Activated CD8-positive, alpha-beta memory T cell treated with anti-CD3 and anti-CD28 coated beads for 48 hours (primary cell): ENCODE measurements at regions not wholly inside any gene's neighbourhood (a gene's known extent, or its start where the extent isn't known, plus 50 kb on each side); places are given as distances from the start of the nearest gene placed in this dataset.

ENCODE experiments used
- DNase-seq, 3 experiments: peaks; one replicate each; pipeline ENCODE4 v3.0.0-alpha.2; 2020; ENCODE audit warnings: low read depth in 2 of 3, low spot score in 2 of 3

DNA sequence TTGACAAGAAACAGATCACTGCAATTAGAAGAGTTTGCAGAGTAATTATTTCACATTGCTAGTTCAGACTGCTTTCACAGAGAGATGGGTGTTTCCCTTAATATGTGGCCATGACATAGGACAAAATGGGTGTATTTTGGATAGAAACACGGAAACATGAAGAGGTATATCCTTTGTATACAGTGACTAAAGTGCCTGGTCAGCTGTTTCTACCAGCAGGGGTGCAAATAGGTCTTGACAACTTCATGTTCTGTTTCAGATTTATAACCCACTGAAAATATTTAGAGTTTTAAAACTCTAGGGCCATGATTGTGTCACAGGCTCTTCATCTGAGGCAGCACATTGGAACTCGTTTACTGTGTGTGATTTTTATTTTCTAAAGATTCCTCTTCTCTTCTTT, 357.1 kb upstream of the TNP1 start:
- no peak for DNase-seq

DNA sequence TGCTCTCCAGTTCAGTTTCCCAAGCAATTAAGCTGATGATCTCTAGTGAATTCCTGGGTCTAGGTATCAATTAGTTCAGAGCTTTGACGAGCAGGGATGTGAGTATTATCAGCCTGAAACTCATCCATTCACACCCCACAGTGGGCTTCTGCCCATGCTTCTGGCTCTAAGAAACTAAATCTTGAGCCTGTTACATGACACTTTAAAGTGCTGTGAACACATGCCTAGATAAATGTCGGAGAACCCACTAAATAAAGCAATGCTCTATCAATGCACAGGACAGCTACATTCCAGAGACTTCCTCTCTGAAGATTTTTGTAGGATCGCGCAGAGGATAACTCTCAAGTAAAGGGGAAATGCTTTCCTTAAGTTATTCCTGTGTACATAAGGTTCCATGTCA, 356.5 kb upstream of the TNP1 start:
- DNase-seq, result no peak

DNA sequence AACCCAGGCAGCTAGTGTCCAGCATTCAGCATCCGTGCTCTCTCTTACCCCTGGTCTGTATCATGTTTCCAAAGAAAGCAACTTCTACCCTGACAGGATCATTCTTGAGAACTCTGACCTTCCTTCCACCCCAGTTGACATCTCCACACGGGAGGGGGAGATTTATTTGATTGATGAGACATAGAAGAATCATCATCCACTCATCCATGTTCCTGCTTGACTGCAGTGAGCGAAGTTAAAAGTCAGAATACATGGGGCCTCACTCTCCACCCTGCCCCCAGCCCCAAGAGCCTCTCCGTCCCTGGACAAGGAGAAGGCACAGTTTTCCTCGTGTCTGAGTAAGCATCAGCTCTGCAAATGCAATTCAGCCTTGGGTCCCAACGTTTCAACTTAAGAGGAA, 356.0 kb upstream of the TNP1 start:
- DNase-seq, result no peak

DNA sequence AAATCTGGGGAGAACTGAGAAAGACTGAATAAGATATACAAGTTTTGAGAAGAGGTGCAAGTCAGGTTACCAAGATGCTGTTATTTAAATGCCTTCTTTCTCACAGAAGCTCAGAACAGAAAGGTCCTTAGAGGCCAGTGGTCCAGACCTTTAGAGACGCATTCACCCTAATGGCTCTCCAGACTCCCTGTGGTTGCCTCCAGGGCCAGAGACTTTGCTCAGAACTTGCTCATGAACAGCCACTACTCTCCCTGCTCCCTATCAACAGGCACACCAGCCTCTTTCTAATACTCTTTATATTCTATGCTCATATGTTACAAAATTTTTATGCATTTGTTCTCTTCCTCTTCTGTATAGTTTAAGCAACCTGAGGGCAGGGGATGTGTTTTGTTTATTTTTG, 349.0 kb upstream of the TNP1 start:
- no peak for DNase-seq

DNA sequence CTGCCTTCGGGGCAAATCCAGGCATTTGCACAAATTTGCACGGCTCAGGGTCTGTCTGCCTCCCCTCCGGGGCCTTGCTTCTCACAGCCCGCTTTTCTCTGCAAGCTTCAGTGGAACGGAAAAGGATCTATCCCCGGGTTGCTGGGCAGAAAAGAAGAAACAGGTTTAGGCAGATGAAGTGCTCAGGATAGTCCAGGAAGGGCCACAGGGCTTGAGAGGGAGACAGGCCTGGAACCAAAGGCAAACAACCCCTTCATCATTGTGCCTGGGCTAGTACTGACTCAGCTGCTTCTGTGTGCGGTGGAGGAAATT, 347.8 kb upstream of the TNP1 start:
- no peak for DNase-seq

DNA sequence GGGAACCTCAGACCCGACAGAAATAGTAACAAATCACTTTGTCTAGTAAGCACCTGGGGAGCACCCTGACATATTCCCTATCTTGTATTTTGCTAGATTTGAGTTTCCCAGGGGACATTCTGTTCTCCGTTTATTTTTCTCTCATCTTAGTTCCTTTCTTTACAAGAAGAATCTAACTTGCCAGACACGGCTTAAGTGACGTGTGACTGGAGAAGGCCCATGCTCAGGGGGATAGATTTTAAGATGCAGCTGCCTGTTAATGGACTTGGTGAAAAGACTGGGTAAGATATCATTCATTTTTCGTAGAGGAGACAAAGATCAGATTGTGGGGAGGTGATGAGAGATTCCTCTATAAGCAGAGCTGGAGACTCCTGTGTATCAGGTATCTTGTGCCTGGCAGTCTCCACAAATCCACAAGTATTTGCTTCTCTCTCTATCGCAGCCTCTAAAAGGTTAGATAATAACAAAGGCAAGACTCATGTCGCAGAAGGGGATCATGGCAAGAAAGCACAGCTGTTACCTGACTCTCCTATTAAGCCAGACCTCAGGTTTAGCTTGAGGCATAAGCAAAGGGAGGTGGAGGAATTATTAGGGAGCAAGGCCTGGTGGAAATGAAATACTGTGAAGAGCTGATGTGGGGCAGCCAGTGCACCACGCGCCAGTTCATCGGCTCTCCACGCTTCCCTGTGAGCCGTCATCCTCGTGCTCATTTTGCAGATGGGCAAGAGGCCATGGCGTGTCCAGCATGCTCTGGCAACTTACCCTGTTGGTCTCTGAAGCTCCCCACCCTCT, 347.2 kb upstream of the TNP1 start:
- no peak for DNase-seq

DNA sequence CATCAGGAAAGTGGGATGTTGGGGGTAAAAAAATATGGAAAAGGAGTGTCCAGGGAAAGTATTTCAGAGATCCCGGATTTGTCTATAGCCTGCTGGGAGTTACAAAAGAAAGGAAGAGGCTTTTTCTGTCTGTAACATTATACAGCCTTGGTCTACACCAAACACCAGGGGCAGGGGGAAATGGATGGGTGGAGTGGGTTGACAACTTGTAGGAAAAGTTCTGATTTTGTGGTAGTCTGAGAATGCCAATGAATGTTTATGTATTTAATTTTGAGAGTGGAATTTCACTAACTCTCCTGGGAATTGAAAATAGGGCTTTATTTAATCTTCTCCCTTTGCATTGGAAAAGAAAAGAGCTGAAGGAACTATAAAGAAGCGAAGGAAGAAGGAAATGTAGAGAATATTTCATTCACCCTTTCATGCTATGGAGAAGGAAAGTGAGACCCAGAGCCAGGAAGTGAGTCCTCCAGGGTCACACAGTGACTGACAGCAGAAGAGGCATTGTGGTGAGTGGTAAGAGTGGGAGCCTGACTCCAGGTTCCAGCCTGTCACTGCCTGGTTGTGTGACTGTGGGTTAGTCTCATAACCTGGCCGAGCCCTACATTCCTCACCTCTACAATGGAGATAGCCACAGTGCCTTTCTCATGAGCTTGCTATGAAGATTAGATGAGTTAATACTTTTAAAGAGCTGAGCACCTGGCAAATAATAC, 346.3 kb upstream of the TNP1 start:
- DNase-seq, result no peak

DNA sequence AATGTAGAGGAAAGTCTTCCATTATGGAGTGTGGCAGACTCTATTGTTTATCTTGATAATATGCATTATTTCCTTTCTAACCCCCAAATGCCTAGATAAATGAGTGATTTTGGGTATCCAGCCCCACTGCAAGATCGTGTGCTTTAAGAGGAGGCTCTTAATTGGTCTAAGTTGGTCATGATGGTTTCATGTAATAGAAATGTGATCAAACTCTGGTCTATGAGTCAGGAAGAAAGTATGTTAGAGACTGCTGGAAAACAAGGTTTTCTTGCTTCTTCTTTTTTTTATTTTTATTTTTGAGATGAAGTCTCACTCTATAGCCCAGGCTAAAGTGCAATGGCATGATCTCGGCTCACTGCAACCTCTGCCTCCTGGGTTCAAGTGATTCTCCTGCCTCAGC, 344.5 kb upstream of the TNP1 start:
- no peak for DNase-seq

DNA sequence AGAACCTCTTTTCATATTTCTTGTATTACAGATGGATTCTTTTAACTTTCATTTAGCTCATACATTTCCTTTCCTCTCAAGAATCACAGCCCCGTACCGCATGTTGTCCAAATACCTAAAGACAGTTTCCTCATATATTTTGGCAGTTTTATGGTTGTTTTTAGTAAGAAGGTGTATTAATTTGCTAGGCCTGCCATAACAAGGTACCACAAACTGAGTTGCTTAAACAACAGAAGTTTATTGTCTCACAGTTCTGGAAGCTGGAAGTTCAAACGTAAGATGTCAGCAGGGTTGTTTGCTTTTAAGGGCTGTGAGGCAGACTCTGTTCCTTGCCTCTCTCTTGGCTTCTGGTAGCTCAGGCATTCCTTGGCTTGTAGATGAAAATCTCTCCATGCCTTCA, 343.2 kb upstream of the TNP1 start:
- no peak for DNase-seq

DNA sequence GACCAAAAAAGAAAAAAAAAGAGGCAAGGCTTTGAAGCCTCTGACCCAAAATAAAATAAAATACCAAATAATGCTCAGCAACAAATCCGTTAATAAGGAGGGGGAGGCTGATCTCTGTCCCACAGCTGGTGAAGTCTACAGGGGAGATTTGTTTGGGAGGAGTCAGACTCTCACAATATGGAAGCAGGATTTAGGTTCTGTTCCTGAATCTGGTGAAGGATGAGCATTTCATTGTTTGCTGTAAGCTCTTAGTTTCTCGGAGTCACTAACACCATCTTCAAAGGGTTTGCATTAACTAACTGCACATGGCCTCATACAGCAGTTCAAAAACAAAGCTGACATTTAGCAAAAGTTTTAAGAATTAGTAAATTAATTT, 339.4 kb upstream of the TNP1 start:
- DNase-seq, result no peak

DNA sequence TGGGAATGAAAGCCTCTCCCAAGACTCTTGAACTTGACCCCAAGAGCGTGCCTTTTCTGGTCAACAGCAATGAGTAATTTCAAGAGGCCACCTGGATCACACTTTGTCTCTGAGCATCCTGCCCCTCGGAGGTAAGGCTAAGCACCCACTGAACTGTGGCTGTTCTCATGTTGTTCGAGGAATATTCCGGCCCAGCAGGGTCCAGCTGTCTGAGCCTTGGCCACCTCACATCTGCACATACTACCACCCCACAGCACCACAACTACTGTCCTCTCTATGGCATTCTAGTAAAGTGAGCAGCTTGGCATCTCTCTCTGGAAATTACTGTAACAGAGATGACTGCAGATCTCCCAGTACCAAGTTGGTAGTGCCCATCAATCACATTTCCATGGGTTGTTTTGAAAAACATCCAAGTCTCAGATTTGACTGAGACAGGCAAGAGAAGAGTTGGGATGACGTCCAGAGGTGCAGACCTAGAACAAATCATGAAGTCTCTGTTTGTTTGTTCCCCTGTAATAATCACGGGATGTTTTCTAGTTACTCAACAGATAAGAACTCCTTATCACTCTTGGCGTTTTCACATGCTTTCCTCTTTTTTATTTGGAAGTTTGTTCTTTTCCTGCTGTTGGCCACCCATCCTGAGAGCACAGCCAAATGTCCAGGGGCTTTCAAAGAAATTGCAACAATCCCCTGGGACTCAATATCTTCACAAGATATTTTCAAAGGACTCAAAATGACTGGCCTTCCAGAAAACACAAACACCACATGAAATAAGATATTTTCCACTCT, 336.0 kb upstream of the TNP1 start:
- DNase-seq, result no peak

DNA sequence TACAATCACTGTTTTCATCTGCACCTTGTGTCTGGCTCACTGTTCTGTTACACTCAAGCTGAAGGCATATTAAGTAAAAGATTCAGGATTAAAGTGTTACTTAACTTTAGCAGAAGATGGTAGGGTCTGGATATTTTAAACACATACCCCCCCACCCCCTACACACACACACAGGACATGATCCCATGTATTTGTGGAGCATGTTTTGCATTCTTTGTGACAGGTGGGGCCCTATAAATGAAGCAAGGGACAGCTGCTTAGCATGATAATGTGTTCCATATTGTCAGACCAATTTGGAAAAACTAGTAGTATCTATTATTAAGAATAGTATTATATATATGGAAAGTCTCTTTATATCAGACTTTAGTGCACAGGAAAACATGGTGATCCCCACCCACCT, 335.2 kb upstream of the TNP1 start:
- DNase-seq, result no peak

DNA sequence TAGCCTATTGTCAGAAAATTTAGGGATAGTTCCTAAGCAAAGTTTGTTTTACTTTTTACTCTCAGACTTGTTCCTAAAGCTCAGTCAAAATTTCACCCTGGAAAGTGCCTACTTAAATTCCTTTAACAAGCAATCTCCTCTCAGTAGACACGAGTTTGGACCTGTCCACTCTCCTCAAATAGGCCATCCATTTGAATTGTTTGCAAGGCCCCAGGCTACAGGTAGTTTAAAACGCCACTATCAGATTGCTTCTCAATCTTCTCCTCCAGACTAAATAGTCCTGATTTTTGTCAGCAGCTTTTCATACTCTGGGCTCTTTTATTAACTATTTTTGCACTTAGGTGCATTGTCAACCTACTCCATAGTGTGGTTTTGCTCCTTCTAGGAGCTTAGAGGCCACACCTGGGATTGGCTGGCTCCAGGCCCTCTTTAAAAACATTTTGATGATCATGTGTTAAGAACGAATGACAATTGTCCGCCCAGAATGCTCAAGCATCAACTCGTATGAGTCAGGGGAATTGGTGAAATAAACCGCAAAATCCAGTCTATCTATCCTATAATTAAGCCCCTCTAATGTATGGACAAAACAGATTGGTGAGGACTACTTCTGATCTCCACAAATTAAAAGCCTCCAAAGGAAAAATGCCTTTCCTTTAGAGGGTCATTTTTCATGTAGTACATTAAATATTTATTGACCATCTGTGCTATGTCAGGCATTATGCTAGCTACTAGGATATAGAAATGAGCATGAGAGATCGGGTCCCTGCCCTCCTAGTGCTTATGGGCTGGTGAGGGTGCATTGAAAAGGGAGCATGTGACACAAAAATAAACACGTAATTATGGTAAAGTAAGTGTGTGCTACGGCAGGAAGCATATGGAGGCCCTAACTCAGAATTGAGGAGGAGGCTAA, 333.8 kb upstream of the TNP1 start:
- DNase-seq, result no peak

DNA sequence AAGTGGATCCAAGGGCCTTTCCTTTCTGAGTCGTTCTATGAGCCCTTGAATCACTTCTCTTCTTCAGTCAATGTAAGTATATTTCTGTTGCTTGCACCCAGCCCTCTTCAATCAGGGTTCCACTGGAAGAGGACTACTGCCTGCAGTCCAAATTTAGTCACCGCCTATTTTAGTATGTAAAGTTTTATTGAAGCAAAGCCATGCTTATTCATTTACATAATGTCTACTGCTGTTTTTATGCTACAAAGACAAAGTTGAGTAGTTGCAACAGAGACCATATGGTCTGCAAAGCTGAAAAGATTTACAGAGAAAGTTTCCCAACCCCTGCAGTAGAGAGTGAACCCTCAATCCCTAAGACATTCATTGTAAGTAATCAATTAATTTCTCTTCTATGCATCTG, 332.5 kb upstream of the TNP1 start:
- DNase-seq, result no peak

DNA sequence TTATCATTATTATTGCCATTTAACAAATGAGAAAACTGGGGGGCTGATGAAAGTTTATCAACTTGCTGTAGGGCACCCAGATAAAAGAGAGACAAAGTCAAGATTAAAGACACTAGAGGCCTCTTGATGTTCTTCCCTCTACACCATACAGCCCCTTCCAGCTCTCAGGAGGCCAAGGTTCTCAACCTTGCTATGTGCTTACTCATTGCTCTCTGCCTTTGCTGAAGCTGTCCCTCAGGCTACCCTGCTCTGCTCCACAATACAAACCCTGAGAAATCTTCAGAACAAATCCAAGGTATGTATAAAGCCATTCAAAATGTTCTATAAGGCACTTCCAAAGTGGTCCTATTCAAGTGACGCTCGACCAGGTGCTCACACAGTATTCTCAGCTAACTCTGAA, 329.9 kb upstream of the TNP1 start:
- DNase-seq, result no peak

DNA sequence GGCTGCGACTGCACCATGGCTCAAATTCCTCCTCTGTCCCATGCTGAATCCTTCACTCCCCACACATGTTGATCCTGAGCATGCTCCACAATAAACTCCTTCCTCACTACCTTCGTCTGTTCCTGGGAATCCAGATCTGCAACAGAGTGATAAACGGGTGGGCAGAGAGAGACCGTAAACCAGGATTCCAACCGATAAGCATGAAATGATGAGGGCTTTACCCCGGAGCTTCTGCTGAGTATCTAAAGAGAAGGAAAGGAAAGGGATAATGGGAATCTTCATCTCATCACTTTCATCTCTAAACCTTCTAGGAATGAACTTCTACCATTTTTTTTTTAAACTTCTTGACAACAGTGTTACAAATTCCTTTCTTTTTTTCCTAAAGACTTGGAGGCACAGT, 329.3 kb upstream of the TNP1 start:
- DNase-seq, result no peak

DNA sequence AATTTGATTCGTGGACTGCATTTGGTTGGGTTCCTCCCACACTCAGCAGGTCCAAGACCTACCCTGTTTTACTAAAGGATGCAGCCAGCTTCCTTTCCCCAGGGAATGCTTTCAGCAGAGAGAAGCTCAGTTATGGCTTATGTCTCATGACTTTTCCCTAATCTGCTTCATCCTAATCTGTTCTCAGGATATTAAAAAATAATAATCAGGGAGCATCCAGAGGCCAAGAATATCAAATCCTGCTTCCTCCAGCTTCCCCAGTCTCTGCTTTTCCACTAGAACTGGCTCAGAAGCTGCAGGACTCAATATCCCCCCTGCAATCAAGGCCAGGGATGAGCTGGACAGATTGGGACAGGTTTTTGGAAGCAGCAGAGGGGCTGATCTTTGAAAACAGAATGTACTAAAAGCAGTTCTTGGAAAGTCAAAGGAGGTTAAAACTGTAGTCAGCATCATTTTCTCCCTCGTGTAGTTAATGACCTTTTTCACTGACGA, 326.9 kb upstream of the TNP1 start:
- DNase-seq, result no peak

DNA sequence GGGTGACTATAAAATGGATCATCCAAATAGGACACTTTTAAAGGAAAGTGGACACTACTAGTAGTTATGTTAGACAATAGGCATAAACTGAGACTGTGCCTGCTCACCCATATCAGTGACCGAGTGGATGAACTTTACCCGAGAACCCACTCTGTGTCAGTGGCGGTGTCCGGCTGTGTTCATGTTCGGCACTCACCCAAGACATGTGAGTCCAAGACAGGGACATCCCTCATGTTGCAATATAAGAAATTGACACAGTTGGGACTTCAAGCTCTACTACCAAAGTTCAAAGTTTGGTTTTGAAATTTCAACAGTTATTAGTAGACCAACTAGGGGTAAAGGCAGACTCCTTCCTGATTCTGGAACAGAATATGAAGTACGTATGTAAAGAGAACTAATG, 326.3 kb upstream of the TNP1 start:
- DNase-seq, result no peak

DNA sequence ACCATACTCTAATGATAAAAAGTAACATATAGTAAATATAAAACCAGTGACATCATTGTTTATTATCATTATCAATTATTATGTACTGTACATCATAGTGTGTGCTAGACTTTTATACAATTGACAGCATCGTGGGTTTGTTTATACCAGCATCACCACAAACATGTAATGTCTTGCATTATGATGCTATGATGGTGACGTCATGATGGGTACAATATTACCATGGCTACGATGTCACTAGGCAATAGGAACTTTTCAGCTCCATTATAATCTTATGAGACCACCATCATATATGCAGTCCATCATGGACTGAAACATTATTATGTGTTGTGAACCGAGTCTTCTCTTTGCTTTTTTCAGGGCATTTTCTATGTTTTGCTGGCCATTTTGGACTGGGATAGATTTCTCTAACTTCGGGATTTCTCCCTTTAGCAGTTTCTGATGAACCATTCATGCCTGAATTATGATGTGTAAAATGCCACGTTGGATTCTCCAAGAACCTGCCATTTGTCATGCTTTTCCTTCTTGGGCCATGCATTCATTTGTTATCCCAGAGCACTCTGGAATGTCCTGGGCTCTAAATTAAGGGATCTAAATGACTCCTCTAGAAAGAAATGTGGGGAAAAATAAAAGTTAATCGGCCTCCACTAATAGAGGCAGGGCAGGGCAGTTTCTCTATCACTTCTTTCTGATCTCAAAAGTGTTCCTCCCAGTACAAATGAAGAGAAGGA, 325.6 kb upstream of the TNP1 start:
- DNase-seq, result no peak

DNA sequence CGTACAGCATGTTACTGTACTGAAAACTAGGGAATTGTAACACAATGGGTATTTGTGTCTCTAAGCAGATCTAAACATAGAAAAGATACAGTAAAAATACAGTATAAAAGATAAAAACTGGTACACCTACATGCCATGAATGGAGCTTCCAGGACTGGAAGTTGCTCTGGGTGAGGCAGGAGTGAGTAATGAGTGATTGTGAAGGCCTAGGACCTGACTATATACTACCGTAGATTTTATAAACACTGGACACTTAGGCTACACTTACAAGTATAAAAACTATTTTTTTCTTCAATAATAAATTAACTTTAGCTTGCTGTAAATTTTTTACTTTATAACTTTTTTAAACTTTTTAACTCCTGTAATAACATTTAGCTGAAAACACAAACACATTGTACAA, 324.4 kb upstream of the TNP1 start:
- DNase-seq, result no peak

DNA sequence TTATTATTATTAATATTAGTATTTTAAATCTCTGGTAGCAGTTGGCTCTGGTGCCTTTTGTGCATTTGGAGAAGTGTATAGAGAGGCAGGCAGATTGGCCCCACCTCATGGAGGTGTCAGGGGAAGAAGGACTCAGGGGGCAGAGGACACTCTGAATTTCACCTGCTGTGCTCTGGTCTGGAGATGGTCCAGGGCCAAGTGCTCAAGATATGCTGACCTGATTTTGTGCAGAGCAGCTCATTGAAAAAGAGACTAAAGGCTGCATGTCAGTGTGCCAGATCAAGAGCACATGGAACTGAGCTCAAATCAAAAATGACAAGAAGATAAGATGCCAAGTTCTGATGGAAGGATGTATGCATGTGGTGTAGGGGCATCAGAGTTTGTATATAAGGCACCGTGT, 323.6 kb upstream of the TNP1 start:
- no peak for DNase-seq
